ENCODE measurements at regions not wholly inside any gene's neighbourhood (a gene's known extent, or its start where the extent isn't known, plus 50 kb on each side); places are given as distances from the start of the nearest gene placed in this dataset.

GRCh38 chr7:34277016-34277802 is 371.9 kb downstream of the BMPER start:
- intact Hi-C loops (cut with DNase I, micrococcal nuclease): no loop called here

GRCh38 chr7:34277803-34278199 is 372.5 kb downstream of the BMPER start:
- DNase-seq: no peak
- intact Hi-C loops (cut with DNase I, micrococcal nuclease): no loop called here
- H3K4me1 ChIP-seq (ENCODE audit: low read depth): no peaks in the 10 kb centered on the region
- ATAC-seq: no peak
- peaks cover 5% of the 10 kb centered on the region for H3K9me3 ChIP-seq
- no peak overlapping the region for H3K4me3 ChIP-seq
- no peak for TF ChIP-seq CTCF (IDR thresholded peaks at IDR 0.05)
- no peaks in the 10 kb centered on the region for H3K36me3 ChIP-seq (ENCODE audit: low read depth)

More at GRCh38 chr7:34277016-34277802, 371.9 kb downstream of the BMPER start:
- Histone ChIP-seq H3K4me3 (no peak overlapping the region), H3K4me1 (ENCODE audit: low read depth) (no peaks in the 10 kb centered on the region), H3K36me3 (ENCODE audit: low read depth) (no peaks in the 10 kb centered on the region), H3K9me3 (peaks cover 2% of the 10 kb centered on the region)
- TF ChIP-seq CTCF (IDR thresholded peaks at IDR 0.05): no peak
- ATAC-seq: no peak
- no peak for DNase-seq

GRCh38 chr7:34281260-34281659 is 375.9 kb downstream of the BMPER start:
- intact Hi-C loops (cut with DNase I, micrococcal nuclease): loop anchor here in 1 of 2 donors (5.0 kb wide), 1 partner anchor 139 kb away; no protein-coding TSS in a partner anchor
- no peak for TF ChIP-seq CTCF (IDR thresholded peaks at IDR 0.05)
- ATAC-seq (no peak), DNase-seq (peak in 1 of 3 donors; percentile 13)
- peaks cover 5% of the 10 kb centered on the region for H3K9me3 ChIP-seq
- no peaks in the 10 kb centered on the region for H3K36me3 ChIP-seq (ENCODE audit: low read depth)
- no peak overlapping the region for H3K4me3 ChIP-seq
- no peaks in the 10 kb centered on the region for H3K4me1 ChIP-seq (ENCODE audit: low read depth)

GRCh38 chr7:34282271-34282670 is 375.7 kb upstream of the NPSR1 start:
- H3K36me3 ChIP-seq (ENCODE audit: low read depth): no peaks in the 10 kb centered on the region
- DNase-seq (no peak), ATAC-seq (no peak)
- no peak for TF ChIP-seq CTCF (IDR thresholded peaks at IDR 0.05)
- peaks cover 5% of the 10 kb centered on the region for H3K9me3 ChIP-seq
- intact Hi-C loops (cut with DNase I, micrococcal nuclease): loop anchor here in 1 of 2 donors (5.0 kb wide), 1 partner anchor 140 kb away; no protein-coding TSS in a partner anchor
- H3K4me1 ChIP-seq (ENCODE audit: low read depth): no peaks in the 10 kb centered on the region
- H3K4me3 ChIP-seq: no peak overlapping the region

- Histone ChIP-seq H3K4me1 (ENCODE audit: low read depth) (no peaks in the 10 kb centered on the region), H3K9me3 (no peaks in the 10 kb centered on the region), H3K4me3 (no peak overlapping the region), H3K36me3 (ENCODE audit: low read depth) (no peaks in the 10 kb centered on the region)
- ATAC-seq: no peak
- no peak for DNase-seq
- TF ChIP-seq CTCF (IDR thresholded peaks at IDR 0.05): no peak
- intact Hi-C loops (cut with DNase I, micrococcal nuclease): no loop called here
Measured at GRCh38 chr7:34296663-34297062, 361.4 kb upstream of the NPSR1 start.

All from mucosa of descending colon (tissue), 3 donors.